OCI-LY3 (cell line): ENCODE measurements at regions not wholly inside any gene's neighbourhood (a gene's known extent, or its start where the extent isn't known, plus 50 kb on each side); places are given as distances from the start of the nearest gene placed in this dataset.

Experiments
- CTCF ChIP-seq: fragments of 200-600, 300-600 bp; sonication (generic); IDR thresholded peaks from 2 replicates; pipeline ENCODE4 v1.5.1; 2014; ENCODE audit warnings: antibody characterized with exemption, low read length, low read depth
- EZH2phosphoT487 ChIP-seq: fragments of 200-600 bp; shearing (Covaris generic); IDR thresholded peaks from 2 replicates; pipeline ENCODE4 v1.6.1; 2018; ENCODE audit warnings: antibody characterized with exemption, mixed run types, low read depth

GRCh38 chr12:74111688-74112360 is 425.8 kb upstream of the ATXN7L3B start:
- peak; percentile 70 for TF ChIP-seq CTCF
- no peak for TF ChIP-seq EZH2phosphoT487
